KMS-11 (cell line): ENCODE measurements at regions not wholly inside any gene's neighbourhood (a gene's known extent, or its start where the extent isn't known, plus 50 kb on each side); places are given as distances from the start of the nearest gene placed in this dataset.

Source experiments
- H2AFZ ChIP-seq: fragments of 200-600 bp; sonication (generic); 2 replicates; pipeline ENCODE4 v1.6.1; 2016; ENCODE audit warnings: antibody characterized with exemption, mixed run types, low read depth
- H3K27ac ChIP-seq: fragments of 200-600 bp; sonication (generic); 2 replicates; pipeline ENCODE4 v1.6.1; 2016; ENCODE audit warnings: mild to moderate bottlenecking, mixed run types
- H3K27me3 ChIP-seq: fragments of 200-600 bp; sonication (generic); 2 replicates; pipeline ENCODE4 v1.6.1; 2017; ENCODE audit warnings: mild to moderate bottlenecking, low read depth, mixed run types, moderate library complexity; ENCODE audit not compliant: insufficient read depth
- H3K36me3 ChIP-seq: fragments of 200-600 bp; sonication (generic); 2 replicates; pipeline ENCODE4 v1.6.1; 2017; ENCODE audit warnings: mild to moderate bottlenecking, mixed run types; ENCODE audit not compliant: insufficient read depth
- H3K4me1 ChIP-seq: fragments of 200-600 bp; sonication (generic); 2 replicates; pipeline ENCODE4 v1.6.1; 2016; ENCODE audit warnings: mild to moderate bottlenecking, low read depth, mixed run types; ENCODE audit not compliant: poor library complexity, severe bottlenecking
- H3K4me2 ChIP-seq: fragments of 200-600 bp; sonication (generic); 2 replicates; pipeline ENCODE4 v1.7.0; 2016; ENCODE audit warnings: mild to moderate bottlenecking, mixed run types
- H3K4me3 ChIP-seq: fragments of 200-600 bp; sonication (generic); IDR thresholded peaks from 2 replicates; pipeline ENCODE4 v1.6.1; 2017; ENCODE audit warnings: low read depth, low read length, mixed read lengths; ENCODE audit not compliant: insufficient read depth
- H3K79me2 ChIP-seq: fragments of 200-600 bp; sonication (generic); 2 replicates; pipeline ENCODE4 v1.6.1; 2016; ENCODE audit warnings: low read depth, mixed run types; ENCODE audit not compliant: insufficient read depth
- H3K9ac ChIP-seq: fragments of 200-600 bp; sonication (generic); 2 replicates; pipeline ENCODE4 v1.6.1; 2016; ENCODE audit warnings: mild to moderate bottlenecking, mixed run types
- H4K20me1 ChIP-seq: fragments of 200-600 bp; sonication (generic); 2 replicates; pipeline ENCODE4 v1.6.1; 2016; ENCODE audit warnings: mild to moderate bottlenecking, mixed run types; ENCODE audit not compliant: insufficient read depth
- CTCF ChIP-seq: fragments of 200-600 bp; sonication (generic); conservative IDR thresholded peaks from 2 replicates; pipeline ENCODE4 v1.6.1; 2017; ENCODE audit warnings: low read depth, mild to moderate bottlenecking, antibody characterized with exemption, low read length, moderate library complexity, mixed read lengths

GRCh38 chr6:141095308-141095707 is 1037.4 kb upstream of the GJE1 start:
- peaks cover 3% of the 10 kb centered on the region for H3K4me1 ChIP-seq
- H3K4me3 ChIP-seq, result no peak overlapping the region
- no peak for TF ChIP-seq CTCF

GRCh38 chr6:141088171-141088570 is 1044.6 kb upstream of the GJE1 start:
- Histone ChIP-seq H3K27me3 (no peaks in the 10 kb centered on the region), H2AFZ (no peak overlapping the region), H4K20me1 (no peaks in the 10 kb centered on the region), H3K4me3 (no peak overlapping the region), H3K79me2 (no peaks in the 10 kb centered on the region), H3K36me3 (no peaks in the 10 kb centered on the region), H3K27ac (no peak overlapping the region), H3K9ac (no peak overlapping the region), H3K4me1 (no peaks in the 10 kb centered on the region), H3K4me2 (no peak overlapping the region)
- no peak for TF ChIP-seq CTCF

More at GRCh38 chr6:141095308-141095707, 1037.4 kb upstream of the GJE1 start:
- Histone ChIP-seq H3K4me2 (no peak overlapping the region), H3K27ac (no peak overlapping the region), H3K9ac (no peak overlapping the region), H3K27me3 (no peaks in the 10 kb centered on the region), H3K79me2 (no peaks in the 10 kb centered on the region), H4K20me1 (no peaks in the 10 kb centered on the region), H3K36me3 (no peaks in the 10 kb centered on the region), H2AFZ (no peak overlapping the region)

- TF ChIP-seq CTCF, result peak; percentile 56; the same call in 1 of the 2 replicates
- no peaks in the 10 kb centered on the region for H3K27me3 ChIP-seq
- peak overlapping the region; percentile 96 for H3K27ac ChIP-seq
- peak overlapping the region; percentile 91 for H2AFZ ChIP-seq
- peaks cover 35% of the 10 kb centered on the region for H3K4me1 ChIP-seq
- H3K4me2 ChIP-seq, result peak overlapping the region; percentile 98
- H4K20me1 ChIP-seq, result no peaks in the 10 kb centered on the region
- H3K79me2 ChIP-seq, result no peaks in the 10 kb centered on the region
- H3K9ac ChIP-seq, result peak overlapping the region; percentile 74
- H3K4me3 ChIP-seq, result no peak overlapping the region
- H3K36me3 ChIP-seq, result no peaks in the 10 kb centered on the region
Observed at GRCh38 chr6:141077355-141078333, 1055.1 kb upstream of the GJE1 start.

GRCh38 chr6:141057761-141058160 is 1075.0 kb upstream of the GJE1 start:
- Histone ChIP-seq H3K4me3 (no peak overlapping the region), H3K27me3 (no peaks in the 10 kb centered on the region), H2AFZ (no peak overlapping the region)

More at GRCh38 chr6:141057761-141058160, 1075.0 kb upstream of the GJE1 start:
- H3K79me2 ChIP-seq, result no peaks in the 10 kb centered on the region
- H3K4me1 ChIP-seq, result peaks cover 25% of the 10 kb centered on the region
- TF ChIP-seq CTCF, result no peak
- H3K27ac ChIP-seq, result peak overlapping the region; percentile 12; the same call in 1 of the 2 replicates
- H3K9ac ChIP-seq, result no peak overlapping the region
- H4K20me1 ChIP-seq, result no peaks in the 10 kb centered on the region
- peak overlapping the region; percentile 31; the same call in 1 of the 2 replicates for H3K4me2 ChIP-seq
- no peaks in the 10 kb centered on the region for H3K36me3 ChIP-seq
